Activated T-helper 1 cell treated with anti-CD3 and anti-CD28 coated beads, Interleukin-12 subunit alpha, Interleukin-12 subunit beta, Interleukin-2, Interleukin-4 antibody, amounts not matched to agents 30 ng/mL and 10 ng/mL and 1 ng/mL, durations not matched to agents 14 hours and 24 hours and 36 hours (primary cell): ENCODE measurements at regions not wholly inside any gene's neighbourhood (a gene's known extent, or its start where the extent isn't known, plus 50 kb on each side); places are given as distances from the start of the nearest gene placed in this dataset.
"Not testable (repeated sequence)": the region's sequence is repeated elsewhere in the genome, so short reads cannot be mapped to it uniquely, and the experiment has no call there.

Source experiments
- DNase-seq: peaks from one replicate; pipeline ENCODE4 v3.0.0; 2021; ENCODE audit warnings: low spot score
- H3K27ac Mint-ChIP-seq: one replicate; pipeline ENCODE4 v1.8.0; 2021; ENCODE audit warnings: mild to moderate bottlenecking, mixed read lengths
- H3K27me3 Mint-ChIP-seq: one replicate; pipeline ENCODE4 v1.8.0; 2022; ENCODE audit warnings: mild to moderate bottlenecking, moderate library complexity, mixed read lengths; ENCODE audit not compliant: insufficient read depth
- H3K36me3 Mint-ChIP-seq: one replicate; pipeline ENCODE4 v1.8.0; 2021; ENCODE audit warnings: low read depth, mixed read lengths
- H3K4me1 Mint-ChIP-seq: one replicate; pipeline ENCODE4 v1.8.0; 2021; ENCODE audit warnings: low read depth, mixed read lengths
- H3K4me3 Mint-ChIP-seq: one replicate; pipeline ENCODE4 v1.8.0; 2021; ENCODE audit warnings: mild to moderate bottlenecking, moderate library complexity, mixed read lengths
- H3K9me3 Mint-ChIP-seq: one replicate; pipeline ENCODE4 v1.8.0; 2021; ENCODE audit warnings: mixed read lengths
- intact Hi-C: fragments of 100-400 bp; cut with micrococcal nuclease; formaldehyde crosslinking; loops from one replicate; pipeline ENCODE4 v1.15.1; 2024

DNA sequence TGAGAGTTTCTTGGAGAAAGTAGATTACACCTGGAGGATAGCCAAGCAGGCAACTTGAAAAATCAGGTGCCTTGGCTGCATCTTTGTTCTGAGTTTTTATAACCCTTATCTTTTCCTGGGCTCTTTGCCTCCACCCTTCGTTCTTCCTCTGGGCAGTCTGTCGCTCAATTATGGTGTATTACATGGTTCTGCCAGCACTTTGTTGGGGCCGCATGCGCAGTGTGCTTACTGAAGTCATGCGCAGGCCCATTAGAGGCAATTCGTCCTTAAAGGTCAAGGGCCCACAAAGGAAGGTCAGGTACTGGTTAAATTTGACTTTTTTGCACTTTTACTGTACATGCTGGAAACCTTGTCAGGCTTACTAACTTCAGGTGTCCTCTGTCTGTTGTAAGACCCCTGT lies 761.9 kb upstream of the SLITRK5 start:
- Mint-ChIP-seq H3K27ac (no peak overlapping the region), H3K9me3 (peaks cover 5% of the 10 kb centered on the region)

DNA sequence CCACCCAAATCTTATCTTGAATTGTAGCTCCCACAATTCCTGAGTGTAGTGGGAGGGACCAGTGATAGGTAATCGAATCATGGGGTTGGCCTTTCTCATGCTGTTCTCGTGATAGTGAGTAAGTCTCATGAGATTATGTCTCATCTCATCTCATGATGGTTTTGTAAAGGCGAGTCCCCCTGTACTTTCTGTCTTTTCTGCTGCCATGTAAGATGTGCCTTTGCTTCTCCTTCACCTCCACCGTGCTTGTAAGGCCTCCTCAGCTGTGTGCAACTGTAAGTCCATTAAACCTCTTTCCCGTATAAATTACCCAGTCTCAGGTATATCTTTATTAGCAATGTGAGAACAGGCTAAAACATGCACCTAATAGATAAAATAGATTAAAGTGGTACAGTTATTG lies 756.4 kb upstream of the SLITRK5 start:
- no peaks in the 10 kb centered on the region for H3K4me1 Mint-ChIP-seq
- H3K27me3 Mint-ChIP-seq = no peaks in the 10 kb centered on the region
- intact Hi-C loops = no loop called here
- H3K36me3 Mint-ChIP-seq = no peaks in the 10 kb centered on the region
- no peak for DNase-seq
- H3K27ac Mint-ChIP-seq = no peak overlapping the region
- peaks cover 3% of the 10 kb centered on the region for H3K9me3 Mint-ChIP-seq
- H3K4me3 Mint-ChIP-seq = no peak overlapping the region

More for the DNA sequence above, 761.9 kb upstream of the SLITRK5 start:
- DNase-seq = no peak
- Mint-ChIP-seq H3K36me3 (no peaks in the 10 kb centered on the region), H3K27me3 (no peaks in the 10 kb centered on the region), H3K4me1 (no peaks in the 10 kb centered on the region), H3K4me3 (no peak overlapping the region)
- intact Hi-C loops = no loop called here

DNA sequence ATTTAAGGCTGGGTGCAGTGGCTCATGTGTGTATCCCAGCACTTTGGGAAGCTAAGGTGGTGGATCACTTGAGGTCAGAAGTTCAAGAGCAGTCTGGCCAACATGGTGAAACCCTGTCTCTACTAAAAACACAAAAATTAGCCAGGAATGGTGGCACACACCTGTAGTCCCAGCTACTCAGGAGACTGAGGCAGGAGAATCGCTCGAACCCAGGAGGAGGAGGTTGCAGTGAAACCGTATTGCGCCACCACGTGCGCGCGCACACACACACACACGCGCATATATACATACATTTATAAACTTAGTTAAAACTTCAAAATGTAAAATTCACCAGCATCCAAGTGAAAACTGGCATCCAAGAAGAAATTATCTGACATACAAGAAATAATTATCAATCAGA lies 753.7 kb upstream of the SLITRK5 start:
- H3K9me3 Mint-ChIP-seq, H3K36me3 Mint-ChIP-seq, H3K27me3 Mint-ChIP-seq, DNase-seq, H3K4me3 Mint-ChIP-seq, intact Hi-C loops, H3K27ac Mint-ChIP-seq, H3K4me1 Mint-ChIP-seq: not testable (repeated sequence)

DNA sequence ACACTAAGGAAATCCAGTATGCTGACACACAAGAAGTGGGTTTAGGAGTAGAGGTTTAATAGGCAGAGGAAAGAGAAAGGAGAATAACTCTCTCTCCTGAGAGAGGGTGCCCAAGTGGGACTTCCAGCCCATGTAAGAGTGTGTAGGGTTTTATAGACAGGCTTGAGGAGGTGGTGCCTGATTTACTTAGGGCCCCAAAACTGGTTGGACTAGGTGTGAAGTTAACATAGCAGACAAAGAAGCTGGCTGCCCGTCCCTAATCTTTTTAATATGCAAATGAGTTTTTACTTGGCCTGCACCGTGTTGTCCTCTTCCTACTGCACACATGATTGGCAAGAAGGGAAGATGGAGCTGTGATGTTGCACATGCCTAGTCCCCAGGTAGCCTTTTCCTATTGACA lies 752.5 kb upstream of the SLITRK5 start:
- no peaks in the 10 kb centered on the region for H3K4me1 Mint-ChIP-seq
- no peak for DNase-seq
- no peaks in the 10 kb centered on the region for H3K27me3 Mint-ChIP-seq
- intact Hi-C loops = no loop called here
- no peak overlapping the region for H3K4me3 Mint-ChIP-seq
- H3K9me3 Mint-ChIP-seq = peaks cover 3% of the 10 kb centered on the region
- H3K36me3 Mint-ChIP-seq = no peaks in the 10 kb centered on the region
- H3K27ac Mint-ChIP-seq = no peak overlapping the region

DNA sequence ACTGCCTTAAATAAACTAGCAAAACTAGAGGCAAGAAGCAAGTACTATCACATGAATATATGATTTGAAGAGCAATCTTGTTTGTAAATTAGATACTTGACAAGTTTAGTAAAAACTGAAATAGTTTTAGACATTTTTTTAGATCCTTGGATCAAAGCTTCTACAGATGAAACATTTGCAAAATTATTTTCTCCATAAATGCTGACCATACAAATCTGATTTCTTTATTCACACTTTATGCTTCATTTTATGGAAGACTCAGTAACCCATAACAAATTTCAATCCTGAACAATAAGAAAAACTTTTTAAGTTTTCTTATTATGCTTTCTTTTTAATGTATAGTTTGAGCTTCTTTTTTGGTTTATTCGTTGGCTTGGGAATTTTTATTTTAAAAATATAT lies 750.2 kb upstream of the SLITRK5 start:
- no peaks in the 10 kb centered on the region for H3K36me3 Mint-ChIP-seq
- intact Hi-C loops = no loop called here
- H3K4me3 Mint-ChIP-seq = no peak overlapping the region
- H3K27ac Mint-ChIP-seq = no peak overlapping the region
- no peaks in the 10 kb centered on the region for H3K27me3 Mint-ChIP-seq
- H3K4me1 Mint-ChIP-seq = no peaks in the 10 kb centered on the region
- no peak for DNase-seq
- peaks cover 5% of the 10 kb centered on the region for H3K9me3 Mint-ChIP-seq

DNA sequence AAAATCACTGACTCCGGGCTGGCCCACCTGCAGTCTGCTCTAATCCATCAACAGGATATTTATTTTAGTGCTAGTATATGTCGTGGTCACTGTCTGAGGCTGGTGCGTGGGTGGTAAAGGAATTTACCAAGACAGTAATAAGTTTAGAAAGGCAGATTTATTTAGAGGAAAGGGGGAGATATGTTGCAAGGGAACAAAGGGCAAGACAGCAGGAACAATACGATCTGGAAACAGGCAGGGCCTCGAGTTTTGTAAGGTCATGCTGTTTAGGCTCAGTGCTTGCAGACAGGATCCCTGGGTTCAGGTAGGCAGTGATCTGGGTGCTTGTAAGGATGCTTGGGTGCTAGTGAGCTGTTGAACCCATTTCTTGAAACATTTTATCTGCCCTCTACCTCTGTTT lies 748.2 kb upstream of the SLITRK5 start:
- no peak overlapping the region for H3K4me3 Mint-ChIP-seq
- H3K36me3 Mint-ChIP-seq = no peaks in the 10 kb centered on the region
- H3K27me3 Mint-ChIP-seq = no peaks in the 10 kb centered on the region
- no peaks in the 10 kb centered on the region for H3K4me1 Mint-ChIP-seq
- H3K27ac Mint-ChIP-seq = no peak overlapping the region
- peaks cover 3% of the 10 kb centered on the region for H3K9me3 Mint-ChIP-seq
- DNase-seq = no peak
- intact Hi-C loops = no loop called here

DNA sequence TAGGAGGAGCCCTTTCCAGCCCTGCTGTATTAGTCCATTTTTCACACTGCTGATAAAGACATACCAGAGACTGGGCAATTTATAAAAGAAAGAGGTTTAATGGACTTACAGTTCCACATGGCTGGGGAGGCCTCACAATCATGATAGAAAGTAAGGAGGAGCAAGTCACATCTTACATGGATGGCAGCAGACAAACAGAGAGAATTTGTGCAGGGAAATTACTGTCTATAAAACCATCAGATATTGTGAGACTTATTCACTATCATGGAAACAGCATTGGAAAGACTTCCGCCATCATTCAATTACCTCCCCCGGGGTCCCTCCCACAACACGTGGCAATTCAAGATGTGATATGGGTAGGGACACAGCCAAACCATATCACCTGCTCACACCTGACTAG lies 744.3 kb upstream of the SLITRK5 start:
- H3K4me3 Mint-ChIP-seq, H3K27me3 Mint-ChIP-seq, DNase-seq, H3K36me3 Mint-ChIP-seq, H3K27ac Mint-ChIP-seq, H3K9me3 Mint-ChIP-seq, H3K4me1 Mint-ChIP-seq, intact Hi-C loops: not testable (repeated sequence)

DNA sequence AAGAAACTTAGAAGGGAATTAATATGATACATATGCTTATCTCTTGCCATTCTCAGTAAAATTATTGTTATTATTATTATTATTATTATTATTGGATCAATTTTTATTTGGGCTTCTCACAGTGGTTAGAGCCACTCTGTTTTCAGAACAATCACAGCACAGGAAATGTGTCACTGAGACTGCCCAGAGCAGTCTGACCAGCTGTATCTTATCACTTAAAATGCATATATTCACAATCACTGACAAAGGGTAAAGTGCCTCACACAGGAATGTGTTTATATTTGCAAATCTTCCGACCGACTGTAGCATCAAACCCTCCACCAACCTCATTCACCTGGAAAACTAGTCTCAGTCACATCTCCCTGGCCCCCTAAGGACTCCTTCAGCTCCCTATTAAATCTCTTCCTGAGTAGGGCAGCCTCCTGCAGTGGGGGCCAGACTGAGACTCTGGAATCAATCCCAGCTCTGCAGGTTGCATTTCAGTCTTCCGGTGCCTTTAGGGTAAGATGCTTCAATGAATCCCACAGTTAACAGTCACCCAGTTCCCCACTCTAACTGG lies 738.3 kb upstream of the SLITRK5 start:
- no peaks in the 10 kb centered on the region for H3K9me3 Mint-ChIP-seq
- no peaks in the 10 kb centered on the region for H3K36me3 Mint-ChIP-seq
- intact Hi-C loops = no loop called here
- H3K27ac Mint-ChIP-seq = no peak overlapping the region
- H3K4me1 Mint-ChIP-seq = no peaks in the 10 kb centered on the region
- no peak for DNase-seq
- no peaks in the 10 kb centered on the region for H3K27me3 Mint-ChIP-seq
- H3K4me3 Mint-ChIP-seq = no peak overlapping the region

DNA sequence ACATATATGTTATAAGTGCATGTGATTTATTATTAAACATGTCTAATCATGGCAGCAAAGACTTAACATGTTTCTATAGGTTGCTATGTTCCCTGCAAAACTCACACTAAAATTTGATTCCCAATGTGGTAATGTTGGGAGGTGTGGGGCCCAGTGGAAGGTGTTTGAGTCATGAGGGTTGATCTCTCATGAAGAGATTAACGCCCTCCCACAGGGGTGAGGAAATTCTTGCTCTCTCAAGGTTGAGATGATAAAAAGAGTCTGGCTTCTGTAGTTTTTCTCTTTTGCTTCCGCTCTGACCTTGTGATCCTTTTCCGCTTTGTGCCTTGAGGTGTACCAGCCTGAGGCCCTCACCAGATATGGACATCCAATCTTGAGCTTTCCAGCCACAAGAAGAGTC lies 737.5 kb upstream of the SLITRK5 start:
- Mint-ChIP-seq H3K27me3 (no peaks in the 10 kb centered on the region), H3K9me3 (no peaks in the 10 kb centered on the region), H3K36me3 (no peaks in the 10 kb centered on the region), H3K27ac (no peak overlapping the region), H3K4me3 (no peak overlapping the region), H3K4me1 (no peaks in the 10 kb centered on the region)
- no peak for DNase-seq
- intact Hi-C loops = no loop called here

DNA sequence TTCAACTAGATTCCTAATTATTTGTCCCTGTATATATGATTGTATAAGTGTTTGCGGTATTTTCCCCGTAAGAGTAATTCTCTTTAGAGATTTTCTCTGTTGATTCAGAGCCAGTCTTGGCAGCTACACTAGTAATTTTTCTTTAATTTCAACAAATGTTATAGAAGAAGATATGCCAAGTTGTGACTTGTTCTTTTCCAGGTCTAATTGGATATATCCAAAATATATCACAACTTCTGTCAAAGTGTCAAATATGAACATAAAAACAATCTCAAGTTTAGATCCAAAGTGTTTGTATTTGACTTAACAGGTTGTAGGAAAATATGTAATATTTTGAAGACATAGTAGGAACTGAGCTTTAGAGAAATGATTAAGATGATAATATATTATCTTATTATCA lies 733.9 kb upstream of the SLITRK5 start:
- no peak overlapping the region for H3K27ac Mint-ChIP-seq
- no peaks in the 10 kb centered on the region for H3K36me3 Mint-ChIP-seq
- intact Hi-C loops = no loop called here
- H3K4me3 Mint-ChIP-seq = no peak overlapping the region
- no peaks in the 10 kb centered on the region for H3K9me3 Mint-ChIP-seq
- no peak for DNase-seq
- no peaks in the 10 kb centered on the region for H3K4me1 Mint-ChIP-seq
- H3K27me3 Mint-ChIP-seq = no peaks in the 10 kb centered on the region

DNA sequence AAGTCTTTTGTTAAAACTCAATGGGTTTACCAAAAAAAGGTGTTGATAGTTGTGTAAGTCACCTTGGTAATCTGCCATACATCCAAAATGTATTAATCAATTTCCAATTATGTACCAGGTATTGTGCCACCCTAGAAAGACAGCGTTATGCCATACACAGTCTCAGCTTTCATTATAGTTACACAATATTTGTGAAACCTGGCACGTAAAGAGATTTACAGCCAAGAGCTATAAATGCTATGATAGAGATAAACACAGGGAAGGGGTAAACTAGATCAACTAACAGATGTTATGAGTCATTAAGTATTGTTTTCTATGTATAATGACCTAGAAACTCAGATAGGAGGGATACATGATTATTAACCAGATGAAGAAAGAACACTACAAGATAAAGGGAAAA lies 725.6 kb upstream of the SLITRK5 start:
- Mint-ChIP-seq H3K4me1 (no peaks in the 10 kb centered on the region), H3K4me3 (no peak overlapping the region), H3K27me3 (no peaks in the 10 kb centered on the region), H3K9me3 (peaks cover 5% of the 10 kb centered on the region), H3K36me3 (no peaks in the 10 kb centered on the region), H3K27ac (no peak overlapping the region)
- intact Hi-C loops = no loop called here
- no peak for DNase-seq

DNA sequence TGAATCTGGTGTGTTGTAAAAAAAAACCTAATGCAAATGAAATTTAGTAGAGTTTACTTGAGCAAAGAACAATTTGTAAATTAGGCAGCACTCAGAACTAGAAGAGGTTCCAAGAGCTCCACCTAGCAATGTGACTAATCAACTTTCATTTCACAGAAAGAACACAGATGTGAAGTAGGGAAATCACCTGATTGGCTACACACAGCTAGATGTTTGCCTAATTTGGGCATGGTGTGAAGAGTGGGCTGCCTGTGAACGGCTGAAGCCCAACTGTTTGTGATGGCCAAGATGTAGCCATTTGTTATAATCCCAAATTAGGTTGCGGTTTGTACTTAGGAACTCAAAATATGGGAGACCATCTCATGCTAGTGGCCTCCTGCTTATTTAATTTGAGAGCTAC lies 724.4 kb upstream of the SLITRK5 start:
- H3K36me3 Mint-ChIP-seq = no peaks in the 10 kb centered on the region
- no peaks in the 10 kb centered on the region for H3K27me3 Mint-ChIP-seq
- peaks cover 5% of the 10 kb centered on the region for H3K9me3 Mint-ChIP-seq
- no peak for DNase-seq
- intact Hi-C loops = no loop called here
- H3K4me3 Mint-ChIP-seq = no peak overlapping the region
- no peaks in the 10 kb centered on the region for H3K4me1 Mint-ChIP-seq
- H3K27ac Mint-ChIP-seq = no peak overlapping the region

DNA sequence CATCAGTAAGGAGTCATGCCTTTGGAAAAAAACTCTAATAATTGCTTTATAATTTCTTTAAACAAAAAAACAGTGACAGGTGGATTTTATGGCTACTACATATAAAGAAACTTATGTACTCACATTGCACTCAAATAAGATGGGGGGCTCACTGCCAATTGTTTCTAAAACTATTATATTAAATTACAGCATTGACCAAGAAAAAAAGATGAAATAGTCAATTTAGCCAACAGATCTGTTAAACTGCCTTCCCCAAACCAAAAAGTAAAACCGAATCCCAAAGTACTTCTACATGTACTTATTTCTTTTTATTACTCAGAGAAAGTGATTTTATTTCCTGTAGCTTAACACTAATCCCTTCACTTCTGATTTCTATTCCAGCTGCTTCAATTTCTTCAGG lies 716.8 kb upstream of the SLITRK5 start:
- H3K27me3 Mint-ChIP-seq = no peaks in the 10 kb centered on the region
- H3K9me3 Mint-ChIP-seq = peaks cover 10% of the 10 kb centered on the region
- DNase-seq = no peak
- H3K4me3 Mint-ChIP-seq = no peak overlapping the region
- no peaks in the 10 kb centered on the region for H3K36me3 Mint-ChIP-seq
- intact Hi-C loops = no loop called here
- no peaks in the 10 kb centered on the region for H3K4me1 Mint-ChIP-seq
- H3K27ac Mint-ChIP-seq = no peak overlapping the region

DNA sequence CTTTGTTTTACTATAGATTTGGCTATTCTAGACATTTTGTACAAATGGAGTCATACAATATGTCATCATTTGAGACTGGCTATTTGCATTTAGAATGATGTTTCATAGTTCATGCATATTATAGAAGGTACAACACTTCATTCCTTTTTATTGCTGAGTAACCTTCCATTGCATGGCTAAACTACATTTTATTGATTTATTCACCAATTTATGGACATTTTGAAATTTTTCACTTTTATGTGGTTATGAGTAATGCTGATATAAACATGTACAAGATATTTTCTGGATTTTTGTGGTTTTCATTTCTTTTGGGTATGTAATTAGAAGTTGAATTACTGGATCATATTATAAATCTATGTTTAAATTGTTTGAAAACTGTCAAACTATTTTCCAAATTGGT lies 710.3 kb upstream of the SLITRK5 start:
- H3K4me3 Mint-ChIP-seq = no peak overlapping the region
- no peak for DNase-seq
- no peak overlapping the region for H3K27ac Mint-ChIP-seq
- intact Hi-C loops = no loop called here
- no peaks in the 10 kb centered on the region for H3K36me3 Mint-ChIP-seq
- H3K9me3 Mint-ChIP-seq = peaks cover 10% of the 10 kb centered on the region
- no peaks in the 10 kb centered on the region for H3K4me1 Mint-ChIP-seq
- no peaks in the 10 kb centered on the region for H3K27me3 Mint-ChIP-seq
